HCT116 (cell line): ENCODE measurements at regions not wholly inside any gene's neighbourhood (a gene's known extent, or its start where the extent isn't known, plus 50 kb on each side); places are given as distances from the start of the nearest gene placed in this dataset.

ENCODE experiments used
- ATAC-seq: fragments of 200-7000 bp; cut with Tn5 transposase; 2 replicates; pipeline ENCODE4 v1.9.1; 2020; ENCODE audit warnings: mild to moderate bottlenecking, moderate library complexity
- BruUV-seq: library from RNA; stranded (reverse); fragments of 400-500 nt; replicated peaks from 2 replicates; lab custom pipeline; 2021; lab: Mats Ljungman, UMichigan
- CTCF ChIA-PET: fragments of 300-600 bp; sonication (Branson Sonifier 250); formaldehyde crosslinking; loops from one replicate; lab custom pipeline; 2021; ENCODE audit warnings: antibody characterized with exemption; lab: Charles Lee
- POLR2A ChIA-PET: fragments of 300-600, 350-600 bp; sonication (Branson Sonifier 250); formaldehyde crosslinking; loops from one replicate; lab custom pipeline; 2021; ENCODE audit warnings: antibody characterized with exemption; lab: Charles Lee
- RAD21 ChIA-PET, 2 experiments: fragments of 300-600 bp; sonication (Branson Sonifier 250); formaldehyde crosslinking; loops; one replicate each; lab custom pipeline; 2023; ENCODE audit warnings: low total read pairs in 2 of 2; ENCODE audit not compliant: uncharacterized antibody in 2 of 2, unreplicated experiment in 2 of 2, low non-redundant PET in 1 of 2; lab: Charles Lee
- DNase-seq: peaks from one replicate; pipeline ENCODE4 v3.0.0-alpha.2; 2010; ENCODE audit warnings: low read depth, low spot score
- H2AFZ ChIP-seq: fragments of 200-600 bp; shearing (Covaris generic), sonication (generic); 2 replicates; pipeline ENCODE4 v1.6.1; 2017; ENCODE audit warnings: low read depth, mixed run types, mixed read lengths, antibody characterized with exemption, low read length; ENCODE audit not compliant: poor library complexity, severe bottlenecking
- H3K27ac ChIP-seq: 2 replicates; pipeline ENCODE4 v1.5.1; 2012; ENCODE audit warnings: low read depth, low read length
- H3K27me3 ChIP-seq: fragments of 200-600 bp; sonication (generic); 2 replicates; pipeline ENCODE4 v1.6.1; 2016; ENCODE audit warnings: mixed run types, low read length, mixed read lengths; ENCODE audit not compliant: insufficient read depth
- H3K36me3 ChIP-seq, 2 experiments: fragments of 200-500 bp in 1 of 2; fragments of 200-600 bp in 1 of 2; sonication (Bioruptor generic) in 1 of 2; sonication (generic) in 1 of 2; 2 replicates each; pipeline versions ENCODE4 v1.5.1 to v1.6.1; 2014 to 2016; ENCODE audit warnings: low read length in 2 of 2, inconsistent platforms in 1 of 2, mixed read lengths in 1 of 2, mixed run types in 1 of 2; ENCODE audit not compliant: insufficient read depth in 2 of 2, control insufficient read depth in 1 of 2
- H3K4me1 ChIP-seq, 2 experiments: fragments of 200-600 bp in 1 of 2; sonication (generic) in 1 of 2; 2 replicates each; pipeline versions ENCODE4 v1.5.1 to v1.6.1; 2012 to 2017; ENCODE audit warnings: low read length in 2 of 2, inconsistent platforms in 1 of 2, mild to moderate bottlenecking in 1 of 2, mixed read lengths in 1 of 2, mixed run types in 1 of 2, moderate library complexity in 1 of 2; ENCODE audit not compliant: insufficient read depth in 2 of 2, control insufficient read depth in 1 of 2
- H3K4me2 ChIP-seq: fragments of 200-600 bp; sonication (generic); 2 replicates; pipeline ENCODE4 v1.6.1; 2017; ENCODE audit warnings: mixed run types, low read length, mixed read lengths
- H3K4me3 ChIP-seq, 2 experiments: fragments of 200-600 bp in 1 of 2; sonication (generic) in 1 of 2; replicated peaks in 1 of 2; 2 replicates each; pipeline ENCODE4 v1.5.1; 2011 to 2016; ENCODE audit warnings: low read length in 2 of 2, control low read depth in 1 of 2, low read depth in 1 of 2, mild to moderate bottlenecking in 1 of 2, mixed read lengths in 1 of 2, mixed run types in 1 of 2
- H3K79me2 ChIP-seq: fragments of 200-600 bp; sonication (generic); 2 replicates; pipeline ENCODE4 v1.6.1; 2017; ENCODE audit warnings: mild to moderate bottlenecking, mixed run types, low read length, moderate library complexity, mixed read lengths; ENCODE audit not compliant: insufficient read depth
- H3K9ac ChIP-seq: fragments of 200-600 bp; sonication (generic); 2 replicates; pipeline ENCODE4 v1.6.1; 2016; ENCODE audit warnings: low read length, mixed read lengths
- H3K9me2 ChIP-seq: fragments of 200-600 bp; sonication (generic), shearing (Covaris generic); 2 replicates; pipeline ENCODE4 v1.6.1; 2017; ENCODE audit warnings: mixed run types, mild to moderate bottlenecking, moderate library complexity; ENCODE audit not compliant: insufficient read depth
- H3K9me3 ChIP-seq, 2 experiments: fragments of 200-500 bp in 1 of 2; fragments of 200-600 bp in 1 of 2; sonication (Bioruptor generic) in 1 of 2; sonication (generic) in 1 of 2; 2 replicates each; pipeline ENCODE4 v1.6.1; 2014 to 2017; ENCODE audit warnings: low read length in 2 of 2, mixed read lengths in 2 of 2, inconsistent platforms in 1 of 2, low read depth in 1 of 2, mild to moderate bottlenecking in 1 of 2, mixed run types in 1 of 2, moderate library complexity in 1 of 2; ENCODE audit not compliant: control insufficient read depth in 1 of 2, insufficient read depth in 1 of 2
- H4K20me1 ChIP-seq: fragments of 200-600 bp; sonication (generic), shearing (Covaris generic); 2 replicates; pipeline ENCODE4 v1.6.1; 2017; ENCODE audit warnings: mixed run types, mild to moderate bottlenecking, moderate library complexity; ENCODE audit not compliant: insufficient read depth
- EGR1 ChIP-seq: IDR thresholded peaks from 2 replicates; pipeline ENCODE4 v1.6.1; 2012; ENCODE audit warnings: low read depth
- FOSL1 ChIP-seq: IDR thresholded peaks from 2 replicates; pipeline ENCODE4 v1.6.1; 2012; ENCODE audit warnings: low read depth
- POLR2A ChIP-seq: IDR thresholded peaks from 2 replicates; pipeline ENCODE4 v1.7.0; 2011; ENCODE audit warnings: borderline replicate concordance; ENCODE audit not compliant: insufficient read depth, insufficient read length; ENCODE audit errors: extremely low read depth
- SIN3A ChIP-seq: IDR thresholded peaks from 2 replicates; pipeline ENCODE4 v1.6.1; 2012; ENCODE audit warnings: low read depth
- SP1 ChIP-seq: IDR thresholded peaks from 2 replicates; pipeline ENCODE4 v1.6.1; 2012; ENCODE audit warnings: low read depth
- TCF7L2 ChIP-seq: IDR thresholded peaks from 2 replicates; pipeline ENCODE4 v1.7.0; 2011; ENCODE audit warnings: borderline replicate concordance, inconsistent platforms; ENCODE audit not compliant: insufficient read depth, insufficient read length; ENCODE audit errors: extremely low read depth
- ZBTB33 ChIP-seq: IDR thresholded peaks from 2 replicates; pipeline ENCODE4 v1.6.1; 2011; ENCODE audit warnings: mild to moderate bottlenecking, low read length, moderate library complexity; ENCODE audit not compliant: insufficient replicate concordance; ENCODE audit errors: extremely low read depth
- ZFX ChIP-seq: fragments of 450-650 bp; IDR thresholded peaks from 2 replicates; pipeline ENCODE4 v1.6.1; 2017
- intact Hi-C: fragments of 100-400 bp; cut with micrococcal nuclease; formaldehyde crosslinking; loops from 2 replicates; pipeline ENCODE4 v1.10.0; 2022
- TF ChIP-seq, protein P1 (sequence below): IDR thresholded peaks from 2 replicates; pipeline ENCODE4 v1.6.1; 2012; ENCODE audit warnings: low read depth

- ChIA-PET POLR2A (no interaction called here), RAD21 (no interaction called here), CTCF (no interaction called here)
- no peak overlapping the region for H2AFZ ChIP-seq
- no peaks in the 10 kb centered on the region for H3K4me1 ChIP-seq
- no peak overlapping the region for H3K9ac ChIP-seq
- intact Hi-C loops: no loop called here
- H3K9me2 ChIP-seq: no peaks in the 10 kb centered on the region
- no peak overlapping the region for H3K4me2 ChIP-seq
- no peak overlapping the region for H3K27ac ChIP-seq
- H4K20me1 ChIP-seq: no peaks in the 10 kb centered on the region
- BruUV-seq: no TSS peak
- H3K27me3 ChIP-seq: peaks cover 12% of the 10 kb centered on the region
- H3K4me3 ChIP-seq: no peak overlapping the region
- no peaks in the 10 kb centered on the region for H3K79me2 ChIP-seq
- TF ChIP-seq POLR2A: no peak
- TF ChIP-seq, protein P1, sequence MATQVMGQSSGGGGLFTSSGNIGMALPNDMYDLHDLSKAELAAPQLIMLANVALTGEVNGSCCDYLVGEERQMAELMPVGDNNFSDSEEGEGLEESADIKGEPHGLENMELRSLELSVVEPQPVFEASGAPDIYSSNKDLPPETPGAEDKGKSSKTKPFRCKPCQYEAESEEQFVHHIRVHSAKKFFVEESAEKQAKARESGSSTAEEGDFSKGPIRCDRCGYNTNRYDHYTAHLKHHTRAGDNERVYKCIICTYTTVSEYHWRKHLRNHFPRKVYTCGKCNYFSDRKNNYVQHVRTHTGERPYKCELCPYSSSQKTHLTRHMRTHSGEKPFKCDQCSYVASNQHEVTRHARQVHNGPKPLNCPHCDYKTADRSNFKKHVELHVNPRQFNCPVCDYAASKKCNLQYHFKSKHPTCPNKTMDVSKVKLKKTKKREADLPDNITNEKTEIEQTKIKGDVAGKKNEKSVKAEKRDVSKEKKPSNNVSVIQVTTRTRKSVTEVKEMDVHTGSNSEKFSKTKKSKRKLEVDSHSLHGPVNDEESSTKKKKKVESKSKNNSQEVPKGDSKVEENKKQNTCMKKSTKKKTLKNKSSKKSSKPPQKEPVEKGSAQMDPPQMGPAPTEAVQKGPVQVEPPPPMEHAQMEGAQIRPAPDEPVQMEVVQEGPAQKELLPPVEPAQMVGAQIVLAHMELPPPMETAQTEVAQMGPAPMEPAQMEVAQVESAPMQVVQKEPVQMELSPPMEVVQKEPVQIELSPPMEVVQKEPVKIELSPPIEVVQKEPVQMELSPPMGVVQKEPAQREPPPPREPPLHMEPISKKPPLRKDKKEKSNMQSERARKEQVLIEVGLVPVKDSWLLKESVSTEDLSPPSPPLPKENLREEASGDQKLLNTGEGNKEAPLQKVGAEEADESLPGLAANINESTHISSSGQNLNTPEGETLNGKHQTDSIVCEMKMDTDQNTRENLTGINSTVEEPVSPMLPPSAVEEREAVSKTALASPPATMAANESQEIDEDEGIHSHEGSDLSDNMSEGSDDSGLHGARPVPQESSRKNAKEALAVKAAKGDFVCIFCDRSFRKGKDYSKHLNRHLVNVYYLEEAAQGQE: no peak
- no peaks in the 10 kb centered on the region for H3K36me3 ChIP-seq
- no peaks in the 10 kb centered on the region; a peak in 1 of 4 replicates for H3K9me3 ChIP-seq
- DNase-seq: no peak
- no peak for ATAC-seq
Observed at GRCh38 chr5:5625491-5625890, 203.0 kb downstream of the ICE1 start.

DNA sequence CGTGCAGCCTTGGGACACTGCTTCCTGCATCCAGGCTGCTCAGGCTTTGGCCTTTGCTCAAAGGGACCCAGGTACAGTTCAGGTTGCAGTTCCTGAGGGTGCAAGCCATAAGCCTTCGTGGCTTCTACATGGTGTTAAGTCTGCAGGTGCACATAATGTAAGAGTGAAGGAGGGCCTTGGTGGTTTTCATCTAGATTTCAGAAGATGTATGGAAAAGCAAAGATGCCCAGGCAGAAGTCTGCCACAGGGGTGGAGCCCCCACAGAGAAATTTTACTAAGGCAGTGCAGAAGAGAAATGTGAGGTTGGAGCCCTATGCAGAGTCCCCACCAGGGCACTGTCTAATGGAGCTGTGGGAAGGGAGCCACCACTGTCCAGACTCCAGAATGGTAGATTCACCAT, 200.9 kb downstream of the ICE1 start:
- RAD21 ChIA-PET: no interaction called here
- H3K4me3 ChIP-seq: no peak overlapping the region
- no peaks in the 10 kb centered on the region for H3K9me2 ChIP-seq
- POLR2A ChIA-PET: no interaction called here
- H4K20me1 ChIP-seq: no peaks in the 10 kb centered on the region
- ATAC-seq (no peak), DNase-seq (no peak)
- CTCF ChIA-PET: no interaction called here
- H2AFZ ChIP-seq: no peak overlapping the region
- no peak overlapping the region for H3K27ac ChIP-seq
- no peaks in the 10 kb centered on the region for H3K36me3 ChIP-seq
- no peaks in the 10 kb centered on the region; a peak in 1 of 4 replicates for H3K9me3 ChIP-seq
- H3K4me2 ChIP-seq: no peak overlapping the region
- no peaks in the 10 kb centered on the region for H3K4me1 ChIP-seq
- no peaks in the 10 kb centered on the region for H3K27me3 ChIP-seq
- BruUV-seq: no TSS peak
- intact Hi-C loops: no loop called here
- H3K9ac ChIP-seq: no peak overlapping the region
- H3K79me2 ChIP-seq: no peaks in the 10 kb centered on the region
- TF ChIP-seq ZFX (no peak), ZBTB33 (no peak), FOSL1 (no peak), SIN3A (no peak), EGR1 (no peak), SP1 (no peak), TCF7L2 (no peak)
- TF ChIP-seq, protein P1: no peak
